IMR-90 (cell line): ENCODE measurements at regions not wholly inside any gene's neighbourhood (a gene's known extent, or its start where the extent isn't known, plus 50 kb on each side); places are given as distances from the start of the nearest gene placed in this dataset.

Experiments used
- ATAC-seq: fragments of 200-7000 bp; cut with Tn5 transposase; 2 replicates; pipeline ENCODE4 v1.9.1; 2020; ENCODE audit warnings: low read depth, mild to moderate bottlenecking, moderate library complexity
- BruUV-seq: library from RNA; stranded (reverse); fragments of 400-500 nt; replicated peaks from 2 replicates; lab custom pipeline; 2021; lab: Mats Ljungman, UMichigan
- CTCF ChIA-PET: fragments of 300-600 bp; formaldehyde crosslinking; extraction: SDS; loops from one replicate; lab custom pipeline; 2021; ENCODE audit warnings: antibody characterized with exemption; lab: Yijun Ruan, JAX
- POLR2A ChIA-PET: fragments of 300-600 bp; sonication (Branson Sonifier 250); formaldehyde crosslinking; loops from one replicate; lab custom pipeline; 2022; ENCODE audit warnings: antibody characterized with exemption; ENCODE audit not compliant: unreplicated experiment; lab: Charles Lee
- DNase-seq: peaks from one replicate; pipeline ENCODE4 v3.0.0; 2013
- H2AFZ ChIP-seq: replicated peaks from 2 replicates; pipeline ENCODE3; 2013; ENCODE audit warnings: low read length, mild to moderate bottlenecking; ENCODE audit not compliant: poor library complexity
- H2AK5ac ChIP-seq: 2 replicates; pipeline ENCODE4 v1.6.1; 2013; ENCODE audit warnings: low read depth, low read length, inconsistent platforms
- H2AK9ac ChIP-seq: replicated peaks from 2 replicates; pipeline ENCODE3; 2013; ENCODE audit warnings: mild to moderate bottlenecking, low read depth, low read length, moderate library complexity; ENCODE audit not compliant: poor library complexity
- H2BK120ac ChIP-seq: 2 replicates; pipeline ENCODE4 v1.6.1; 2013; ENCODE audit warnings: low read depth, low read length, inconsistent platforms
- H2BK15ac ChIP-seq: 3 replicates; pipeline ENCODE4 v1.6.1; 2013; ENCODE audit warnings: low read depth, low read length, inconsistent platforms
- H2BK20ac ChIP-seq: 2 replicates; pipeline ENCODE4 v1.6.1; 2013; ENCODE audit warnings: low read depth, mild to moderate bottlenecking, inconsistent platforms, low read length, moderate library complexity
- H2BK5ac ChIP-seq: 2 replicates; pipeline ENCODE4 v1.6.1; 2013; ENCODE audit warnings: mild to moderate bottlenecking, low read depth, low read length, inconsistent platforms; ENCODE audit not compliant: poor library complexity, severe bottlenecking
- H3K14ac ChIP-seq: replicated peaks from 2 replicates; pipeline ENCODE4 v1.6.1; 2013; ENCODE audit warnings: low read depth, low read length, inconsistent platforms
- H3K18ac ChIP-seq: 2 replicates; pipeline ENCODE4 v1.6.1; 2013; ENCODE audit warnings: low read depth, low read length, control low read depth
- H3K23ac ChIP-seq: 2 replicates; pipeline ENCODE4 v1.6.1; 2013; ENCODE audit warnings: low read depth, low read length, inconsistent platforms
- H3K27ac ChIP-seq: 2 replicates; pipeline ENCODE4 v1.5.1; 2013; ENCODE audit warnings: mild to moderate bottlenecking, control low read depth, low read length; ENCODE audit not compliant: insufficient read depth
- H3K27me3 ChIP-seq: 2 replicates; pipeline ENCODE4 v1.6.1; 2013; ENCODE audit warnings: low read length; ENCODE audit not compliant: control insufficient read depth, insufficient read depth
- H3K36me3 ChIP-seq: 2 replicates; pipeline ENCODE4 v1.6.1; 2013; ENCODE audit warnings: low read length, mixed read lengths; ENCODE audit not compliant: control insufficient read depth, insufficient read depth
- H3K4ac ChIP-seq: 2 replicates; pipeline ENCODE4 v1.6.1; 2013; ENCODE audit warnings: low read depth, low read length, inconsistent platforms
- H3K4me1 ChIP-seq: 2 replicates; pipeline ENCODE4 v1.6.1; 2013; ENCODE audit warnings: low read length, mixed read lengths; ENCODE audit not compliant: control insufficient read depth, insufficient read depth
- H3K4me2 ChIP-seq: 2 replicates; pipeline ENCODE4 v1.6.1; 2013; ENCODE audit warnings: low read depth, mild to moderate bottlenecking, control low read depth, low read length, moderate library complexity
- H3K4me3 ChIP-seq: 2 replicates; pipeline ENCODE4 v1.5.1; 2013; ENCODE audit warnings: low read depth, mild to moderate bottlenecking, control low read depth, low read length, moderate library complexity; ENCODE audit not compliant: insufficient read depth
- H3K56ac ChIP-seq: 2 replicates; pipeline ENCODE4 v1.6.1; 2013; ENCODE audit warnings: low read length, inconsistent platforms; ENCODE audit not compliant: insufficient read depth; ENCODE audit errors: extremely low read depth
- H3K79me1 ChIP-seq, 2 experiments: 2 replicates each; pipeline ENCODE4 v1.6.1; 2013; ENCODE audit warnings: low read length in 2 of 2, inconsistent platforms in 1 of 2, low read depth in 1 of 2
- H3K9ac ChIP-seq: 2 replicates; pipeline ENCODE4 v1.6.1; 2013; ENCODE audit warnings: low read depth, low read length, control low read depth
- H3K9me1 ChIP-seq: 2 replicates; pipeline ENCODE4 v1.6.1; 2013; ENCODE audit warnings: low read length, inconsistent platforms; ENCODE audit not compliant: insufficient read depth
- H3K9me3 ChIP-seq: 2 replicates; pipeline ENCODE4 v1.6.1; 2013; ENCODE audit warnings: low read length; ENCODE audit not compliant: control insufficient read depth, insufficient read depth
- H4K20me1 ChIP-seq: 2 replicates; pipeline ENCODE4 v1.6.1; 2013; ENCODE audit warnings: low read length, inconsistent platforms; ENCODE audit not compliant: insufficient read depth
- H4K5ac ChIP-seq: 2 replicates; pipeline ENCODE4 v1.6.1; 2013; ENCODE audit warnings: mild to moderate bottlenecking, low read depth, low read length, control low read depth
- H4K8ac ChIP-seq, 2 experiments: 2 replicates each; pipeline ENCODE4 v1.6.1; 2013; ENCODE audit warnings: low read depth in 2 of 2, low read length in 2 of 2, control low read depth in 1 of 2, inconsistent platforms in 1 of 2
- H4K91ac ChIP-seq: 2 replicates; pipeline ENCODE4 v1.6.1; 2013; ENCODE audit warnings: low read depth, low read length, inconsistent platforms; ENCODE audit not compliant: insufficient read depth
- CEBPB ChIP-seq: IDR thresholded peaks from 2 replicates; pipeline ENCODE4 v1.6.1; 2012; ENCODE audit warnings: low read depth, low read length, improper control_type of control experiment
- CHD1 ChIP-seq: IDR thresholded peaks from 2 replicates; pipeline ENCODE4 v1.6.1; 2012; ENCODE audit warnings: low read depth, low read length, improper control_type of control experiment
- FOS ChIP-seq: fragments of 150-350 bp; IDR thresholded peaks from 2 replicates; pipeline ENCODE4 v1.6.1; 2016; ENCODE audit warnings: low read depth, low read length
- MAFK ChIP-seq: IDR thresholded peaks from 2 replicates; pipeline ENCODE4 v1.6.1; 2012; ENCODE audit warnings: low read depth, low read length, improper control_type of control experiment
- MAZ ChIP-seq: IDR thresholded peaks from 2 replicates; pipeline ENCODE4 v1.6.1; 2012; ENCODE audit warnings: low read depth, mild to moderate bottlenecking, low read length, improper control_type of control experiment, moderate library complexity, borderline replicate concordance
- MXI1 ChIP-seq: IDR thresholded peaks from 2 replicates; pipeline ENCODE4 v1.6.1; 2012; ENCODE audit warnings: low read depth, mild to moderate bottlenecking, low read length, moderate library complexity, borderline replicate concordance
- NFE2L2 ChIP-seq: fragments of 150-350 bp; IDR thresholded peaks from 2 replicates; pipeline ENCODE4 v1.6.1; 2016; ENCODE audit warnings: low read depth, mild to moderate bottlenecking, low read length
- POLR2A ChIP-seq: IDR thresholded peaks from 2 replicates; pipeline ENCODE4 v1.6.1; 2012; ENCODE audit warnings: mild to moderate bottlenecking, low read depth, low read length
- RAD21 ChIP-seq: IDR thresholded peaks from 2 replicates; pipeline ENCODE4 v1.6.1; 2012; ENCODE audit warnings: low read length, improper control_type of control experiment
- RCOR1 ChIP-seq: IDR thresholded peaks from 2 replicates; pipeline ENCODE4 v1.6.1; 2012; ENCODE audit warnings: mild to moderate bottlenecking, low read length, improper control_type of control experiment; ENCODE audit not compliant: insufficient replicate concordance
- SMC3 ChIP-seq: fragments of 150-350 bp; IDR thresholded peaks from 2 replicates; pipeline ENCODE4 v1.6.1; 2016; ENCODE audit warnings: low read depth, mild to moderate bottlenecking, antibody characterized with exemption, low read length, moderate library complexity
- WGBS, 2 experiments: methylation state at CpG; one replicate each; pipeline versions ENCODE4 v1.1.5 to v1.1.7; 2013; ENCODE audit warnings: missing lambda C conversion rate in 2 of 2; ENCODE audit not compliant: insufficient read length in 1 of 2; ENCODE audit errors: extremely low coverage in 2 of 2; 5-methylcytosine and 5-hydroxymethylcytosine counted together
- dilution Hi-C: fragments of 300-500 bp; cut with HindIII; formaldehyde crosslinking; loops from one replicate; pipeline ENCODE4 v1.14.3; 2018; ENCODE audit warnings: low sequenced_read_pairs; ENCODE audit not compliant: unreplicated experiment
- in situ Hi-C: fragments of 300-500 bp; cut with MboI; formaldehyde crosslinking; loops from 3 replicates; pipeline ENCODE4 v1.14.3; 2019; ENCODE audit warnings: low sequenced_read_pairs, inconsistent platforms, mixed read lengths
- intact Hi-C: fragments of 100-400 bp; cut with micrococcal nuclease; formaldehyde crosslinking; loops from 2 replicates; pipeline ENCODE4 v1.10.0; 2022
- TF ChIP-seq, protein P1 (sequence below): conservative IDR thresholded peaks from 2 replicates; pipeline ENCODE4 v1.5.1; 2012; ENCODE audit warnings: mild to moderate bottlenecking, low read depth, low read length, improper control_type of control experiment
- TF ChIP-seq, protein P2 (sequence below): fragments of 150-350 bp; IDR thresholded peaks from 2 replicates; pipeline ENCODE4 v1.6.1; 2016; ENCODE audit warnings: low read depth, mild to moderate bottlenecking, low read length, moderate library complexity, borderline replicate concordance
- TF ChIP-seq, protein P3 (sequence below): fragments of 150-350 bp; IDR thresholded peaks from 2 replicates; pipeline ENCODE4 v1.6.1; 2017; ENCODE audit warnings: mild to moderate bottlenecking, antibody characterized with exemption, low read length, low read depth

DNA sequence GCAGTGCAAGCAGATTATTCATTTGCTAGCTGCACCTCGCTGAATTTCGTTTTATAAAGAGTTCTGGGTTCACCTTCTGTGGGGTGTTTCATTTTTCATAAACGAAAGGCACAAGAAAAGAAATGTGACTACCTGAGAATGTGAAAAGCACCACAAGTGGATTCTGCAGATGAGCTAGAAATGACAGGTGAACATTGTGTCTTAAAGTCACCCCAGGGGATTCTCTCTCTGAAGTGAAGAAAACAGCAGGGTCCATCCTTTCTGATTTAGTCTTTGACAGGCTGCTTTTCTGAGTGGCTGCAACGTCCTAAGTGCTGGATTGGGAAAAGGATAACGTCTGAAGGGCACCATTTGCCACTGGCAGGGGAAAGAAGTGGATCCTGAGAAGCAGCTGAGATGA lies 469.3 kb downstream of the SPATA31D1 start:
- H3K56ac ChIP-seq: no peak overlapping the region
- no peak overlapping the region for H2BK120ac ChIP-seq
- H3K4me2 ChIP-seq: no peak overlapping the region
- in situ Hi-C loops: no loop called here
- H2BK5ac ChIP-seq: no peak overlapping the region
- no peak overlapping the region for H2BK20ac ChIP-seq
- no peaks in the 10 kb centered on the region for H4K20me1 ChIP-seq
- H4K5ac ChIP-seq: no peak overlapping the region
- H4K91ac ChIP-seq: no peak overlapping the region
- TF ChIP-seq, protein P1, sequence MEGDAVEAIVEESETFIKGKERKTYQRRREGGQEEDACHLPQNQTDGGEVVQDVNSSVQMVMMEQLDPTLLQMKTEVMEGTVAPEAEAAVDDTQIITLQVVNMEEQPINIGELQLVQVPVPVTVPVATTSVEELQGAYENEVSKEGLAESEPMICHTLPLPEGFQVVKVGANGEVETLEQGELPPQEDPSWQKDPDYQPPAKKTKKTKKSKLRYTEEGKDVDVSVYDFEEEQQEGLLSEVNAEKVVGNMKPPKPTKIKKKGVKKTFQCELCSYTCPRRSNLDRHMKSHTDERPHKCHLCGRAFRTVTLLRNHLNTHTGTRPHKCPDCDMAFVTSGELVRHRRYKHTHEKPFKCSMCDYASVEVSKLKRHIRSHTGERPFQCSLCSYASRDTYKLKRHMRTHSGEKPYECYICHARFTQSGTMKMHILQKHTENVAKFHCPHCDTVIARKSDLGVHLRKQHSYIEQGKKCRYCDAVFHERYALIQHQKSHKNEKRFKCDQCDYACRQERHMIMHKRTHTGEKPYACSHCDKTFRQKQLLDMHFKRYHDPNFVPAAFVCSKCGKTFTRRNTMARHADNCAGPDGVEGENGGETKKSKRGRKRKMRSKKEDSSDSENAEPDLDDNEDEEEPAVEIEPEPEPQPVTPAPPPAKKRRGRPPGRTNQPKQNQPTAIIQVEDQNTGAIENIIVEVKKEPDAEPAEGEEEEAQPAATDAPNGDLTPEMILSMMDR: no peak
- no peak for TF ChIP-seq MAZ
- no peak for TF ChIP-seq NFE2L2
- TF ChIP-seq, protein P2, sequence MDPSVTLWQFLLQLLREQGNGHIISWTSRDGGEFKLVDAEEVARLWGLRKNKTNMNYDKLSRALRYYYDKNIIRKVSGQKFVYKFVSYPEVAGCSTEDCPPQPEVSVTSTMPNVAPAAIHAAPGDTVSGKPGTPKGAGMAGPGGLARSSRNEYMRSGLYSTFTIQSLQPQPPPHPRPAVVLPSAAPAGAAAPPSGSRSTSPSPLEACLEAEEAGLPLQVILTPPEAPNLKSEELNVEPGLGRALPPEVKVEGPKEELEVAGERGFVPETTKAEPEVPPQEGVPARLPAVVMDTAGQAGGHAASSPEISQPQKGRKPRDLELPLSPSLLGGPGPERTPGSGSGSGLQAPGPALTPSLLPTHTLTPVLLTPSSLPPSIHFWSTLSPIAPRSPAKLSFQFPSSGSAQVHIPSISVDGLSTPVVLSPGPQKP: no peak
- TF ChIP-seq CEBPB: no peak
- TF ChIP-seq, protein P3, sequence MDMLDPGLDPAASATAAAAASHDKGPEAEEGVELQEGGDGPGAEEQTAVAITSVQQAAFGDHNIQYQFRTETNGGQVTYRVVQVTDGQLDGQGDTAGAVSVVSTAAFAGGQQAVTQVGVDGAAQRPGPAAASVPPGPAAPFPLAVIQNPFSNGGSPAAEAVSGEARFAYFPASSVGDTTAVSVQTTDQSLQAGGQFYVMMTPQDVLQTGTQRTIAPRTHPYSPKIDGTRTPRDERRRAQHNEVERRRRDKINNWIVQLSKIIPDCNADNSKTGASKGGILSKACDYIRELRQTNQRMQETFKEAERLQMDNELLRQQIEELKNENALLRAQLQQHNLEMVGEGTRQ: no peak
- no peak for TF ChIP-seq SMC3
- TF ChIP-seq MAFK: no peak
- no peak for TF ChIP-seq CHD1
- no peak for TF ChIP-seq RCOR1
- TF ChIP-seq RAD21: no peak
- no peak for TF ChIP-seq MXI1
- TF ChIP-seq POLR2A: no peak
- no peak for TF ChIP-seq FOS
- H2BK15ac ChIP-seq: no peak overlapping the region
- peaks cover 3% of the 10 kb centered on the region; the same call in 1 of the 2 replicates for H3K4me1 ChIP-seq
- H3K27ac ChIP-seq: no peak overlapping the region
- 17% methylated on average over 1 of the region's 5 CpGs; no CpG with 5 or more reads in 1 of the 2 experiments for WGBS, 2 experiments
- POLR2A ChIA-PET: no interaction called here
- no TSS peak for BruUV-seq
- H3K18ac ChIP-seq: no peak overlapping the region; the same call in 1 of the 2 replicates
- ATAC-seq: no peak
- no peak overlapping the region for H4K8ac ChIP-seq
- H3K9me1 ChIP-seq: peaks cover 2% of the 10 kb centered on the region; the same call in 1 of the 2 replicates
- no peak overlapping the region for H3K14ac ChIP-seq
- no peak for DNase-seq
- H3K4ac ChIP-seq: no peak overlapping the region
- H3K27me3 ChIP-seq: no peaks in the 10 kb centered on the region
- no peak overlapping the region for H2AK9ac ChIP-seq
- no peaks in the 10 kb centered on the region for H3K79me1 ChIP-seq
- no peak overlapping the region for H3K9ac ChIP-seq
- intact Hi-C loops: loop anchor here (5.0 kb wide), 1 partner anchor 476 kb away; no protein-coding TSS in a partner anchor
- H3K4me3 ChIP-seq: no peak overlapping the region
- H3K23ac ChIP-seq: no peak overlapping the region
- no peaks in the 10 kb centered on the region for H3K36me3 ChIP-seq
- no peak overlapping the region for H2AK5ac ChIP-seq
- H3K9me3 ChIP-seq: no peaks in the 10 kb centered on the region
- dilution Hi-C loops: no loop called here
- CTCF ChIA-PET: no interaction called here
- no peak overlapping the region for H2AFZ ChIP-seq
